Right lobe of liver (tissue), 4 donors: ENCODE measurements at regions not wholly inside any gene's neighbourhood (a gene's known extent, or its start where the extent isn't known, plus 50 kb on each side); places are given as distances from the start of the nearest gene placed in this dataset.

ENCODE experiments used
- POLR2A ChIP-seq: fragments of 450-650 bp; IDR thresholded peaks from one replicate; pipeline ENCODE4 v1.6.1; 2017; ENCODE audit warnings: antibody characterized with exemption, mild to moderate bottlenecking
- TF ChIP-seq, protein P1 (sequence below), 4 donors: fragments of 200-600 bp in 3 of 4; fragments of 450-650 bp in 1 of 4; IDR thresholded peaks; one replicate each; pipeline versions ENCODE4 v1.5.1 to v1.8.0; 2016 to 2022; ENCODE audit warnings: antibody characterized with exemption in 4 of 4, mild to moderate bottlenecking in 2 of 4
- donor health status: DM: no; HTN: no; CAD: no.
- donor health status: DM: no; HTN: no; CAD: no.
- donor health status: DM: no; HTN: yes; CAD: no.

DNA sequence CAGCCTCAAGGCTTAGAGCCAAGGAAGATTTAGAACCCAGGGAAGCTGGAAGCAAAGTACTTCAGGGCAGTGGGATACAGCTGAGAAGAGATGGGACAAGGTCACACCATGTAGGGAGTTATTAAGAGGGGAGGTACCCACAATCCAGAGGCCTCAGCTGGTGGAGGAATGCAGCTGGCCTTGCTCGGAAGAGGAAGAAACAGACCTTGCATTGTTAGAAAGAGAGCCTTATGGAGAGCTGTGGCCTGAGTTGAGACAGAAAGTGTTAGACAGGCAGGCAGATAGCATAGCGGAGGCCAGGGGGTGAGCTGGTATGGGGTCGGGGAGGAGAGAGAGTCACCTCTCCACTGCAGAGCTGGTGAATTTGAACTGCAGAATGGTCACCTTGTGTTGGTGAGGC lies 173.1 kb downstream of the JCAD start:
- no peak for TF ChIP-seq POLR2A
- TF ChIP-seq, protein P1, sequence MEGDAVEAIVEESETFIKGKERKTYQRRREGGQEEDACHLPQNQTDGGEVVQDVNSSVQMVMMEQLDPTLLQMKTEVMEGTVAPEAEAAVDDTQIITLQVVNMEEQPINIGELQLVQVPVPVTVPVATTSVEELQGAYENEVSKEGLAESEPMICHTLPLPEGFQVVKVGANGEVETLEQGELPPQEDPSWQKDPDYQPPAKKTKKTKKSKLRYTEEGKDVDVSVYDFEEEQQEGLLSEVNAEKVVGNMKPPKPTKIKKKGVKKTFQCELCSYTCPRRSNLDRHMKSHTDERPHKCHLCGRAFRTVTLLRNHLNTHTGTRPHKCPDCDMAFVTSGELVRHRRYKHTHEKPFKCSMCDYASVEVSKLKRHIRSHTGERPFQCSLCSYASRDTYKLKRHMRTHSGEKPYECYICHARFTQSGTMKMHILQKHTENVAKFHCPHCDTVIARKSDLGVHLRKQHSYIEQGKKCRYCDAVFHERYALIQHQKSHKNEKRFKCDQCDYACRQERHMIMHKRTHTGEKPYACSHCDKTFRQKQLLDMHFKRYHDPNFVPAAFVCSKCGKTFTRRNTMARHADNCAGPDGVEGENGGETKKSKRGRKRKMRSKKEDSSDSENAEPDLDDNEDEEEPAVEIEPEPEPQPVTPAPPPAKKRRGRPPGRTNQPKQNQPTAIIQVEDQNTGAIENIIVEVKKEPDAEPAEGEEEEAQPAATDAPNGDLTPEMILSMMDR (IDR thresholded peaks at IDR 0.05) = no peak
